Activated CD8-positive, alpha-beta T cell treated with anti-CD3 and anti-CD28 coated beads for 36 hours (primary cell): ENCODE measurements at regions not wholly inside any gene's neighbourhood (a gene's known extent, or its start where the extent isn't known, plus 50 kb on each side); places are given as distances from the start of the nearest gene placed in this dataset.

Experiments
- ATAC-seq: fragments of 200-7000 bp; cut with Tn5 transposase; one replicate; pipeline ENCODE4 v1.10.0; 2021; ENCODE audit warnings: mild to moderate bottlenecking, moderate library complexity
- CTCF ChIA-PET: fragments of 350-600 bp; sonication (Branson Sonifier 250); formaldehyde crosslinking; loops from one replicate; lab custom pipeline; 2021; ENCODE audit warnings: antibody characterized with exemption; lab: Charles Lee
- POLR2A ChIA-PET: fragments of 350-600 bp; sonication (Branson Sonifier 250); formaldehyde crosslinking; loops from one replicate; lab custom pipeline; 2021; ENCODE audit warnings: antibody characterized with exemption; lab: Charles Lee
- DNase-seq: peaks from one replicate; pipeline ENCODE4 v3.0.0-alpha.2; 2020
- H3K27ac Mint-ChIP-seq: one replicate; pipeline ENCODE4 v1.8.0; 2021; ENCODE audit warnings: mild to moderate bottlenecking, mixed read lengths
- H3K27me3 Mint-ChIP-seq: one replicate; pipeline ENCODE4 v1.8.0; 2021; ENCODE audit warnings: mixed read lengths
- H3K36me3 Mint-ChIP-seq: one replicate; pipeline ENCODE4 v1.8.0; 2021; ENCODE audit warnings: low read depth, mixed read lengths
- H3K4me1 Mint-ChIP-seq: one replicate; pipeline ENCODE4 v1.8.0; 2021; ENCODE audit warnings: low read depth, mixed read lengths
- H3K4me3 Mint-ChIP-seq: one replicate; pipeline ENCODE4 v1.8.0; 2021; ENCODE audit warnings: mild to moderate bottlenecking, moderate library complexity, mixed read lengths
- H3K9me3 Mint-ChIP-seq: one replicate; pipeline ENCODE4 v1.8.0; 2021; ENCODE audit warnings: mixed read lengths
- CTCF ChIP-seq: fragments of 200-600 bp; IDR thresholded peaks from one replicate; pipeline ENCODE4 v1.8.0; 2022; ENCODE audit warnings: antibody characterized with exemption, mild to moderate bottlenecking
- intact Hi-C: fragments of 100-400 bp; cut with micrococcal nuclease; formaldehyde crosslinking; loops from one replicate; pipeline ENCODE4 v1.10.0; 2022

- Mint-ChIP-seq H3K9me3 (no peaks in the 10 kb centered on the region), H3K36me3 (no peaks in the 10 kb centered on the region), H3K27me3 (no peaks in the 10 kb centered on the region), H3K4me1 (no peaks in the 10 kb centered on the region), H3K4me3 (no peak overlapping the region), H3K27ac (no peak overlapping the region)
- intact Hi-C loops = no loop called here
- TF ChIP-seq CTCF = no peak
- ChIA-PET CTCF (no interaction called here), POLR2A (no interaction called here)
- DNase-seq (no peak), ATAC-seq (no peak)
These were observed 351.1 kb downstream of the MIAT start for GRCh38 chr22:27008454-27008853.

DNA sequence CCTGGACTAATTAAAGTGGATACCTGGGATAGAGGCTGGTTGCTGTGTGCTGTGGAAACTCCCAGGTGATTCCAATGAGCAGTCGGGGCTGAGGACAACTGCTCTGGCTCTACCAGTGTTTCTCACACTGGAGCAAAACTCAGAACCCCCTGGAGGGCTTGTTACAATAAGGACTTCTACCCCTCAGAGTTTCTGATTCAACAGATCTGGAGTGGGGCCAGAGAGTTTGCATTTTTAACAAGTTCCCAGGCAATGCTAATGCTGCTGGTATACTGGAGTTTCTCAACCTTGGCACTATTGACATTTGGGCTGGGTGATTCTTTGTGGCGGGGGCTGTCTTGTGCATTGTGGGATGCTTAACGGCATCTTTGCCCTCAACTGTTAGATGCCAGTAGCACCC is 353.7 kb downstream of the MIAT start:
- no peaks in the 10 kb centered on the region for H3K9me3 Mint-ChIP-seq
- ATAC-seq = no peak
- H3K4me3 Mint-ChIP-seq = no peak overlapping the region
- no peak for TF ChIP-seq CTCF
- no peak for DNase-seq
- H3K4me1 Mint-ChIP-seq = no peaks in the 10 kb centered on the region
- H3K36me3 Mint-ChIP-seq = no peaks in the 10 kb centered on the region
- CTCF ChIA-PET = no interaction called here
- H3K27me3 Mint-ChIP-seq = no peaks in the 10 kb centered on the region
- POLR2A ChIA-PET = no interaction called here
- H3K27ac Mint-ChIP-seq = no peak overlapping the region
- intact Hi-C loops = no loop called here

- Mint-ChIP-seq H3K4me3 (no peak overlapping the region), H3K9me3 (no peaks in the 10 kb centered on the region), H3K27ac (no peak overlapping the region), H3K4me1 (no peaks in the 10 kb centered on the region), H3K27me3 (no peaks in the 10 kb centered on the region), H3K36me3 (no peaks in the 10 kb centered on the region)
- ChIA-PET CTCF (no interaction called here), POLR2A (no interaction called here)
- no peak for TF ChIP-seq CTCF
- intact Hi-C loops = no loop called here
- no peak for ATAC-seq
- DNase-seq = no peak
These were observed 354.3 kb downstream of the MIAT start for GRCh38 chr22:27011717-27012116.

DNA sequence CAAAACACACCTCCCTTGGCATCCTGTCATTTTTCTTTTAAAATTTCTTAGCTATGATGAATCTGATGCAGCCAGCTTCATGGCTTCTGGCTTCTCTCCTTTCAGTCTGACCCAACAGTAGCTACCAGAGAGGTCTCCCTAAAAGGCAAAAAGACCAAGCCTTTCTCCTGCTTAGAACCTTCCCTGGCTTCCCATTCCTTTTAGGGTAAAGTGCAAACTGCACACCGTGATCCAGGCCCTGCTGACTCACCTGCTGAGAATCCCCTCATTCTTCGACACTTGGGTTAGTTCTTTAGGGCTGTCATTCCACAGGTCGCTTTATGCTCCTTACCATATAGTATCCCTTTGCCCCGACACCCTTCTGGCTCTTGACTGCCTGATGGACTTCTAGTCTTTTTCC is 362.4 kb downstream of the MIAT start:
- Mint-ChIP-seq H3K9me3 (no peaks in the 10 kb centered on the region), H3K4me1 (no peaks in the 10 kb centered on the region), H3K27ac (no peak overlapping the region), H3K27me3 (peaks cover 20% of the 10 kb centered on the region), H3K36me3 (no peaks in the 10 kb centered on the region), H3K4me3 (no peak overlapping the region)
- POLR2A ChIA-PET = no interaction called here
- intact Hi-C loops = no loop called here
- no peak for TF ChIP-seq CTCF
- CTCF ChIA-PET = no interaction called here
- no peak for DNase-seq
- no peak for ATAC-seq

DNA sequence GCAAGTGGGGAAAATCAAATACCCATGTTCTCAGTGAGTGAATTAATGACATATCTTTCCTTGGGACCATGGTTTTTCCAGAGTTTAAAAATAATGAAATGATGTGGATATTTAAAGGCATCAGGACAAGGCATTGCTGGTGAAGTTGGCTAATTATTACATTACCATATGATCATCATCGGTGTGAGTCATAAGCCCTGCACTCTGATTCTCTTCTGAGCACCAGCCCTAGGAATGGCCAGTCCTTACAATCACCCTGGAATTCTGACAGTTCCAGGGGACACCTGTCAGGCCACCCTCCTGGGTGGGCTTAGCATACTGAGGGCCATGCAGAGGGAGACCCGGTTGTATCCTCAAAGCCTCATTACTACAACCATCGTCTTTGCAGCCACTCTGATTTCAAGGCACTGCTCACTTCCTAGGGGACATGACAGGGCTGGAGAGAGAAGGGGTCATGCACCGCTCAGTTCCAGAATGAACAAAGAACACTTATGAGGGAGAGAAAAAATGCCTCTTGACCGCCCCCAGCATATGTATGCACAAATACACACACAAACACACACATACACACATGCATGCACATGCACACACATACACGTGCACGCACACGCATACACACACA is 365.0 kb downstream of the MIAT start:
- Mint-ChIP-seq H3K36me3 (no peaks in the 10 kb centered on the region), H3K4me3 (no peak overlapping the region), H3K27me3 (peaks cover 20% of the 10 kb centered on the region), H3K4me1 (no peaks in the 10 kb centered on the region), H3K9me3 (no peaks in the 10 kb centered on the region), H3K27ac (no peak overlapping the region)
- no peak for TF ChIP-seq CTCF
- intact Hi-C loops = no loop called here
- ChIA-PET POLR2A (no interaction called here), CTCF (no interaction called here)
- ATAC-seq (no peak), DNase-seq (no peak)
